ENCODE measurements at regions not wholly inside any gene's neighbourhood (a gene's known extent, or its start where the extent isn't known, plus 50 kb on each side); places are given as distances from the start of the nearest gene placed in this dataset.

- Mint-ChIP-seq H3K4me1 (ENCODE audit: unreplicated experiment) (peaks cover 4% of the 10 kb centered on the region), H3K36me3 (no peaks in the 10 kb centered on the region), H3K27me3 (no peaks in the 10 kb centered on the region), H3K27ac (no peak overlapping the region), H3K9me3 (no peaks in the 10 kb centered on the region), H3K4me3 (no peak overlapping the region)
- TF ChIP-seq, protein P1, sequence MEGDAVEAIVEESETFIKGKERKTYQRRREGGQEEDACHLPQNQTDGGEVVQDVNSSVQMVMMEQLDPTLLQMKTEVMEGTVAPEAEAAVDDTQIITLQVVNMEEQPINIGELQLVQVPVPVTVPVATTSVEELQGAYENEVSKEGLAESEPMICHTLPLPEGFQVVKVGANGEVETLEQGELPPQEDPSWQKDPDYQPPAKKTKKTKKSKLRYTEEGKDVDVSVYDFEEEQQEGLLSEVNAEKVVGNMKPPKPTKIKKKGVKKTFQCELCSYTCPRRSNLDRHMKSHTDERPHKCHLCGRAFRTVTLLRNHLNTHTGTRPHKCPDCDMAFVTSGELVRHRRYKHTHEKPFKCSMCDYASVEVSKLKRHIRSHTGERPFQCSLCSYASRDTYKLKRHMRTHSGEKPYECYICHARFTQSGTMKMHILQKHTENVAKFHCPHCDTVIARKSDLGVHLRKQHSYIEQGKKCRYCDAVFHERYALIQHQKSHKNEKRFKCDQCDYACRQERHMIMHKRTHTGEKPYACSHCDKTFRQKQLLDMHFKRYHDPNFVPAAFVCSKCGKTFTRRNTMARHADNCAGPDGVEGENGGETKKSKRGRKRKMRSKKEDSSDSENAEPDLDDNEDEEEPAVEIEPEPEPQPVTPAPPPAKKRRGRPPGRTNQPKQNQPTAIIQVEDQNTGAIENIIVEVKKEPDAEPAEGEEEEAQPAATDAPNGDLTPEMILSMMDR (conservative IDR thresholded peaks at IDR 0.05) = no peak
- no peak for DNase-seq (ENCODE audit: extremely low spot score, unreplicated experiment)
Observed at GRCh38 chr7:121638286-121638685, 234.7 kb upstream of the PTPRZ1 start.

DNA sequence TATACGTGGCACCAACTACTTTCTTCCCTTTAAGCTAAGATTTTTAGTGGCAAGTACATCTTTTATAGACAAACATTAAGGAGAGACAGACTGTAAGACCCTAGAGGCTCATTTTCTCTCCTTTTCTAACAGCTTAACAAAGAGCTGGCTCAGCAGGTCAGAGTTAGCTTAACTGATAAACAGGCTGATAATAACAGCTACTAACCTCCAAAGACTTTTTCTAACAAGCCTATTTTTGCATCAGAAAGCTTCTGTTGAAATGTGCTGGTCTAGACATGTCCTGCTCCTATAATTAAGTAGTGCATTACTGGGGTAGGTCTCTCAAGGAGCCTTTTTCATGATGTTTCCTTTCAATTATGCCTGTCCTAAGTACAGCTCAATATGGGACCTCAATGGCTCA lies 238.2 kb upstream of the FAM3C start:
- TF ChIP-seq, protein P1 (conservative IDR thresholded peaks at IDR 0.05) = no peak
- no peak overlapping the region for H3K4me3 Mint-ChIP-seq
- DNase-seq (ENCODE audit: extremely low spot score, unreplicated experiment) = no peak
- no peaks in the 10 kb centered on the region for H3K27me3 Mint-ChIP-seq
- H3K9me3 Mint-ChIP-seq = no peaks in the 10 kb centered on the region
- no peak overlapping the region for H3K27ac Mint-ChIP-seq
- no peaks in the 10 kb centered on the region for H3K36me3 Mint-ChIP-seq
- H3K4me1 Mint-ChIP-seq (ENCODE audit: unreplicated experiment) = peaks cover 4% of the 10 kb centered on the region

DNA sequence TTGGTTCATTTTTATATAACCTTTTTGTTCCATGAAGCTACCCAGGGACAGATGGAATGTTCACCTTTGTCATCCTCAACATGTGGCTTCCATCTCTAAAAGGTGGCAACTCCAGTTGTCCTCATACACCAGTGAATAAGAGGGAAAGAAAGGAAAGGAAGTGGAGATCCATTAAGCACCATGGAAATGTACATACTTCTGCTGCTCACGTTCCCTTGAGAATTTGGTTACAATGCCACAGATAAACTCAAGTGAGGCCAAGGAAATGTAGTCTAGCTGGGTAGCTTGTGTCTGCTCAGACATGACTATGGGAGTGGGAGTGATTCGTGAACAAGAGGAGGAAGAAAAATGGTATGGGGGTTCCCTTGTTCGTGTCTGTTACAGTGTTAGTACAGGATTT lies 237.1 kb upstream of the FAM3C start:
- TF ChIP-seq, protein P1 (conservative IDR thresholded peaks at IDR 0.05) = no peak
- no peak for DNase-seq (ENCODE audit: extremely low spot score, unreplicated experiment)
- Mint-ChIP-seq H3K27ac (no peak overlapping the region), H3K4me3 (no peak overlapping the region), H3K9me3 (no peaks in the 10 kb centered on the region), H3K36me3 (no peaks in the 10 kb centered on the region), H3K27me3 (no peaks in the 10 kb centered on the region), H3K4me1 (ENCODE audit: unreplicated experiment) (peaks cover 4% of the 10 kb centered on the region)

DNA sequence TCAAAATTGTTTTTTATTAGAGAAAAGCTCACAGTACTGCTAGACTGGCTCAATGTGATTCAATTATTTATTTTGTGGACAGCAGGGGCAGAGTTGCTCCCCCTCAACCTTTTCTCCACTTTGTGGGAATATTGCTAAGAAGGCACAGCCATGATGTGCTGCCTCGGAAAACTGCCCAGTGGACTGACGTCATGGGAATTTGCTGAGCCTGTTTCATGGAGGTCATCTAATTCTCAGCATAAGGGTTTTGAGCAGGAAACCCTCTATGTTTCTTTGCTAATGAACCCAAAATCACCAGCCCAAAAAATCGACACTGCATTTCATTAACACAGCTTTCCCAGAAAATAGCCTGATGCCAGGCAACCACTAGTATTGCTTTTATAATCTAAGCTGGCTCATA lies 228.8 kb upstream of the FAM3C start:
- no peak for DNase-seq (ENCODE audit: extremely low spot score, unreplicated experiment)
- Mint-ChIP-seq H3K4me3 (no peak overlapping the region), H3K27me3 (no peaks in the 10 kb centered on the region), H3K27ac (no peak overlapping the region), H3K4me1 (ENCODE audit: unreplicated experiment) (no peaks in the 10 kb centered on the region), H3K36me3 (no peaks in the 10 kb centered on the region), H3K9me3 (no peaks in the 10 kb centered on the region)
- TF ChIP-seq, protein P1 (conservative IDR thresholded peaks at IDR 0.05) = no peak

GRCh38 chr7:121623130-121623872 lies 227.2 kb upstream of the FAM3C start:
- H3K4me1 Mint-ChIP-seq (ENCODE audit: unreplicated experiment) = no peaks in the 10 kb centered on the region
- TF ChIP-seq, protein P1 (conservative IDR thresholded peaks at IDR 0.05) = no peak
- no peaks in the 10 kb centered on the region for H3K27me3 Mint-ChIP-seq
- no peaks in the 10 kb centered on the region for H3K9me3 Mint-ChIP-seq
- H3K4me3 Mint-ChIP-seq = no peak overlapping the region
- no peaks in the 10 kb centered on the region for H3K36me3 Mint-ChIP-seq
- no peak for DNase-seq (ENCODE audit: extremely low spot score, unreplicated experiment)
- H3K27ac Mint-ChIP-seq = peak overlapping the region; percentile 68

Measured in type B pancreatic cell (in vitro differentiated cells).